GM21786 (cell line): ENCODE measurements at regions not wholly inside any gene's neighbourhood (a gene's known extent, or its start where the extent isn't known, plus 50 kb on each side); places are given as distances from the start of the nearest gene placed in this dataset.

Experiments
- ATAC-seq: cut with Tn5 transposase; IDR thresholded peaks from one replicate; pipeline ENCODE4 v1.9.1; 2021; ENCODE audit not compliant: unreplicated experiment

GRCh38 chr11:104538313-104538712 is 359.9 kb downstream of the CASP12 start:
- ATAC-seq = no peak

DNA sequence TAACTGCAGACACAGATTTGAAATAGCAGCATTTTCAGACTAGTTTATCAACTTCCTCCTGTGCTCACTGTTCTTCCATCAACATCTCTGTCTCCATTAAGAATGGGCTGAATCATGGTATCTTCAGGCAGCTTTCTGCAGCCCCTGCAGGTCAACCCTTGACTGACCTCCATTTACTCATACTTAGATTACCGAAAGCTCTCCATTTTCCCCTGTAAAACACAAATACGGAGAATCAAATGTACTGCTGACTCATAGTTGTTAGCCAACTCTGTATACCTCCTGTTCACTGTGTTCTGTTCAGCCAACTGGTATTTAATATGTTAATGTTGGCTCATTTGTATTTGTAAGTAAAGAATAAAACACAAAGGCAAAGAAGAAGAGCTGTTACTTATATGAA is 364.0 kb downstream of the CASP12 start:
- ATAC-seq = no peak

GRCh38 chr11:104531894-104532293 is 366.4 kb downstream of the CASP12 start:
- no peak for ATAC-seq

DNA sequence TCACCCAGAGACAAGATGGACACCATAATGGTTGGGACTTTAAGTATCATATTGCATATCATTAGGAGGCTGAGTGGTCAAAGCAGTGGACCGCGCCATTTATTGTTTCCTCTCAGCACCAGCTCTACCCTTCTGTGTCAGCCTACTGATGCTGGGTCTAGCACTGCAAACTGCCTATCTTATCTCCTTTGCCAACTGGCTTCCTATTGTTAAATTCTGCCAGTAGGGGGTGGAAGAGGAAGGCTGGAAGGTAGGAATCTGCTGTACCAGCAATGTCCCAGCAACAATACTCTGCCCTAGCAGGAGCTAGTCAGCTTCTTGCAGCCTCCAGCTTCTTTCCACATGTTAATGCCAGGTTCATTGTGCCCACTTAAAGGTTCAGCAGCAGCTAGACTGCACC is 367.1 kb upstream of the PDGFD start:
- ATAC-seq = no peak

DNA sequence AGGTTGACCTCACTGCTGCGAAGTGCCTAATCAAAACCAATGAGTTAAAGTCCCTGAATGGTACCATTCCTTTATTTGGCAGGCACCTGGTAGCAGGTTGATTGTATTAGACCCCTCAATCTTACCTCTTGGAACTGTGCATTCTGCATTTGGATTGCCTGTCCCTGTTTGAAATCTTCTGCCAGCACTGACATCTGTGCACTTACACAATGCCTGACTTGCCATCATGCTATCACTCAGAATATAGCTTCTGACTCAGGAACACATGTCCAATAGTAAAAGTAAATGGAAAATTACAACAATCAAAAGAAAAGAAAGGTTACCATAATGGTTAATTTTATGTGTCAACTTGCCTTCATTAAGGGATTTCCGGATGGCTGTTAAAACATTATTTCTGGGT is 366.0 kb upstream of the PDGFD start:
- ATAC-seq = no peak

DNA sequence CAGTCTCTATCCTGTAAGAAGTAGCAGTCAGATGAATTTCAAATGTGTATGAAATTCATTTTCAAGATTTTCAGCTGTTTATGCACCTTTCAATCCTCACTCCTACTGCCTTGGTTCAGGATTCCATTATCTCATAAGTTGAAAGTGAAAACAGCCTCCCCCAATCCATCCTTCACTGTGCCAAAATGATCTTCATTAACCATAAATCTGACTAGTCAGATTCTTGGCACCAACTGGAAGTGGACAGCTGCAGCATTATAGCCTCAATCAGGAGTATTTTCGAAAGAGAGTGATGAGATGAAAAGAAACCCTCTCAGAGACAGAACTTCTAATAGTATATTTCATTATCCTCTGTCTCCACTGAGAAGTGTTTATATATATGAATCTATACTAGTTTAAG is 365.3 kb upstream of the PDGFD start:
- ATAC-seq = no peak

DNA sequence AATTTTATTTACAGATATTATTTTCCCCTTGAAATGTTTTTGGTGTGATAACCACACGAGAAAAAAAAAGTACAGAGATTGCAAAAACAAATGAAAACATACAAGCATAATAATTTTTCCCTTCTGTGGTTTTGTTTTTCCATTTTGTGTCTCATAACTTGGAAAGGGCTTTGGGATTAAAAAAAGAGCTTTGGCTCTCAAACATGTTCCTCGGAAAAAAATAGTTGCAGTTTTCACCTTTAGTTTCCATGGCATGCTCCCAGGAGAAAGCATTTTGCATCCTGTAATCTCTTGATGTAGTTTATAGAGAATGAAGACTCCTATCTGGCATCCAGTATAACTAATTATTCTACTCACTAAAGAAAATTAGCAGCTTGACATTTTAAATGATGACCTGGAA is 362.1 kb upstream of the PDGFD start:
- no peak for ATAC-seq

DNA sequence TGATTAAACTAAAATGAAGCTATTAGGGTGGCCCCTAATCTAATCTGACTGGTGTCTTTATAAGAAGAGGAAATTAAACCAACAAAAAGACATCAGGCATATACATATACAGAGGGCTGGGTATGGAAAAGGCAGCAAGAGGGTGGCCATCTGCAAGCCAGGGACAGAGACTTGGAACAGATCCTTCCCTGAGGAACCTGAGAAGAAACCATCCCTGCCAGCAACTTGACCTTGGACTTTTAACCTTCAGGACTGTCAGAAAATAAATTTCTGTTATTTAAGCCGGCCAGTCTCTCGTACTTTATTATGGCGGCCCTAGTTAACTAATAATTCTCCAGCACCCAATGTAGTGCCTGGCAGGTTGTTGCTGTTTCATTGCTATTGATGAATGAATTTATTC is 361.5 kb upstream of the PDGFD start:
- no peak for ATAC-seq

- no peak for ATAC-seq
Observed at GRCh38 chr11:104524254-104524653, 360.3 kb upstream of the PDGFD start.

DNA sequence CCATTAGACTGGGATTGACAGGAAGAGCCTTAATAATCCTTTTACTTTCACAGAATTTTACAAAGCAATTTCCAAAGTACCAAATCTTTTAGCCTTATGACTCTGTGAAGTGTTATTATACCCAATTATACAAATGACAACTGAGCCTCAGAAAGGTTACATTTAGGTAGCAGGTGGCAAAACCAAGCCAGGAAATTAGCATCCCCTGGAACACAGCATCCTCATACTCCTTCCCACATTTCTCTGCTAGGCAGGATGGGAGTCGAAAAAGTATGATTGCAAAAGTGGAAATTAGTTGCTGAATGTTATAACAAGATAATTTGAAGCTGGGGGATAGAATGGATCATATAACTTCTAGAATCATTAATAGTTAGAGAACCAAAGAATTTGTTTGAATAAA is 359.7 kb upstream of the PDGFD start:
- ATAC-seq = no peak

- ATAC-seq = no peak
Observed at GRCh38 chr11:104522650-104523049, 358.7 kb upstream of the PDGFD start.

- ATAC-seq = no peak
Observed at GRCh38 chr11:104522123-104522522, 358.2 kb upstream of the PDGFD start.

GRCh38 chr11:104510169-104510568 is 346.2 kb upstream of the PDGFD start:
- no peak for ATAC-seq

- ATAC-seq = no peak
Observed at GRCh38 chr11:104490182-104490581, 326.2 kb upstream of the PDGFD start.

DNA sequence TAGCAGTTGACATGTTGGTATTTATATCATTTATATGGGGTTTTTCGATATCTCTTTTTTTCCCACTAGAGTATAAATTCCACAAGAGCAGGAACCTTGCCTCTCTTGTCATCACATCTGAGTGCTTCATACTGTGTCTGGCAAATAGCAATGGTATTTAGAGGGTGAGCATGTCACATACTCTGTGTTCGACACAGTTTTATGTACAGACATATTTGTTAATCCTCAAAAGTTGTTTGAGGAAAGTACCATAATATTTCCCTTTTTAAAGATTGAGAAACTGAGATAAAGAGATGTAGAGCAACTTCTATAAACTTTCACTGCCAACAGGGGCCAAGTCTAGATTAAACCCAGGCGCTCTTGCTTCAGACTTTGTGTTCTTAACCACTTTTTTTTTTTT is 324.6 kb upstream of the PDGFD start:
- no peak for ATAC-seq

GRCh38 chr11:104487046-104487806 is 323.3 kb upstream of the PDGFD start:
- no peak for ATAC-seq

DNA sequence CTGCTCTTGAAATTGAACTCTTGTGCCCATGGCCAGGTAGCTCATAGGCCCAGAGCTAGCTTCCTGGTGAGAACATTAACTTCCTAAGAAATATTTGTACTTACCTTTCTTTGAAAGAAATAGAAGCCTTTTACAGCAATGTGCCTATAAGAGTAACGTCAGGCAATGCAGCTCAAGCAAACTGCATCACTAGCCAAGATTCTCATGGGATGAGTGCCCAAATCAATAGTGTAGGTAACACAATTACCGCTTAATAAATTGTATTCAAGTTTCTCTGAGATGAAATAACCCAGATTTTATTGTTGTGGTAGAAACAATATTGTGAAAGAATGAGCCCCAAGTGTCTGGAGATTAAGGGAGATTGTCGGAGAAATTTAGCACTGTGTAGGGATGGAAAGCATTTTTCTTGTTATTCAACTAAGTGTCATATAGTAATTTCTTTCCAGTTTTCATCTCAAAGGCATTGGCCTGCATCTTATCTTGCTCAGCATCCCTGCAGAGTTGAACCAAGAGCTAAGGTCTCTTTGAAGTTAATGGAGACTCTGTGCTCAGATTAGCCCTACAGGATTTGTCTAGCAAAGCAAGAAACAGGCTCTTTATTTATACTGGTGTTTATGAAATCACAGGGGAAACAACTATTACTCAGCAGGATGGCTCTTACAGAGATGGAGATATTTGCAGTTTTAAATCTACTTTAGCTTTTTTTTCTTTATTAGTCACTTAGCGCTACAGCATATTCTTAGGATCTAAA is 321.0 kb upstream of the PDGFD start:
- ATAC-seq = no peak

- ATAC-seq = no peak
Observed at GRCh38 chr11:104476898-104477297, 313.0 kb upstream of the PDGFD start.

- no peak for ATAC-seq
Observed at GRCh38 chr11:104476454-104476853, 312.5 kb upstream of the PDGFD start.

- ATAC-seq = no peak
Observed at GRCh38 chr11:104467404-104467803, 303.5 kb upstream of the PDGFD start.

- no peak for ATAC-seq
Observed at GRCh38 chr11:104465321-104465720, 301.4 kb upstream of the PDGFD start.

GRCh38 chr11:104464691-104465090 is 300.7 kb upstream of the PDGFD start:
- ATAC-seq = no peak

GRCh38 chr11:104462341-104462740 is 298.4 kb upstream of the PDGFD start:
- no peak for ATAC-seq
